CD4-positive, alpha-beta T cell treated with Interleukin-2 at 100 ng/mL for 4 hours (primary cell): ENCODE measurements at regions not wholly inside any gene's neighbourhood (a gene's known extent, or its start where the extent isn't known, plus 50 kb on each side); places are given as distances from the start of the nearest gene placed in this dataset.

Experiments
- DNase-seq: peaks from one replicate; pipeline ENCODE4 v3.0.0-alpha.2; 2020; ENCODE audit warnings: low spot score

DNA sequence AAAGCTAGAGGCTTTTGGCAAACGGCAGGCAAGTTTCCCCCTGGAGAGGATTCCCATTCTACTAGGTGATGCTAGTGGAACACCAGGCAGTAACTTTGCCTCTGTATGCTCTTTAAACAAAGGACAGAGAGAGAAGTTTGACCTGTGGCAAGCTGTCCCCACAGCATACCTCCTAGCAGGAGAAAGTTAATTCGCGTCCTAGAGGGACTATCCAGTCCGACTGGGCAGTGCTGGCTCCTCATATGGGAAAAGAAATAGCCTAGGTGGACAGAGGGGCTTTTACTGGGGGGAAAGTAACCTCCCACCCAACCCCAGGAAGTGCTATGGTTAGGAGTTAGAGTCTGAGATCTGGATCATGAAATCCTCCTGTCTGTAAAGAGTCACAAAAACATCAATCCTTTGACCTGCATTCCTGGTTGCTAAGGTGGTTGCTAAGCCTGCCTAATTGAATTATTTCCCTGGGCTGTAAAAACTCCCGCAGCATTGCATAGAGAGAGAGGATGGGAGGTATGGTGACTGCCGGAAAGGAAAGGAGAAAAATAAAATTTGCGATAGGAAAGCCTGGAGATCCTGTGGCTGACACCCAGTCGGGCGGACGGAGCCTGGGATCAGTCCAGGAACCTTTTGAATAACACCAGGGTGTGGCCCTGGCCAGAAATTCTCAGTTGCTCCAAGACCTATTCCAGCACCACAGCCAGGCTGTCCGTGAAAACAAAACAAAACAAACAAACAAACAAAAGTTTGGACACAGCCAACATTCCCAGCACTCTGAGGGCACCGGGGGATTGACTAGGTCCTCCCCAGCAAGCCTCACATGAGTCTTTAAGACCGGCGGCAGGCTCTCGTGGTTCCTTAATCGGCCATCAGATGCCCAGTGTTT is 67.7 kb upstream of the ATP11B start:
- no peak for DNase-seq

DNA sequence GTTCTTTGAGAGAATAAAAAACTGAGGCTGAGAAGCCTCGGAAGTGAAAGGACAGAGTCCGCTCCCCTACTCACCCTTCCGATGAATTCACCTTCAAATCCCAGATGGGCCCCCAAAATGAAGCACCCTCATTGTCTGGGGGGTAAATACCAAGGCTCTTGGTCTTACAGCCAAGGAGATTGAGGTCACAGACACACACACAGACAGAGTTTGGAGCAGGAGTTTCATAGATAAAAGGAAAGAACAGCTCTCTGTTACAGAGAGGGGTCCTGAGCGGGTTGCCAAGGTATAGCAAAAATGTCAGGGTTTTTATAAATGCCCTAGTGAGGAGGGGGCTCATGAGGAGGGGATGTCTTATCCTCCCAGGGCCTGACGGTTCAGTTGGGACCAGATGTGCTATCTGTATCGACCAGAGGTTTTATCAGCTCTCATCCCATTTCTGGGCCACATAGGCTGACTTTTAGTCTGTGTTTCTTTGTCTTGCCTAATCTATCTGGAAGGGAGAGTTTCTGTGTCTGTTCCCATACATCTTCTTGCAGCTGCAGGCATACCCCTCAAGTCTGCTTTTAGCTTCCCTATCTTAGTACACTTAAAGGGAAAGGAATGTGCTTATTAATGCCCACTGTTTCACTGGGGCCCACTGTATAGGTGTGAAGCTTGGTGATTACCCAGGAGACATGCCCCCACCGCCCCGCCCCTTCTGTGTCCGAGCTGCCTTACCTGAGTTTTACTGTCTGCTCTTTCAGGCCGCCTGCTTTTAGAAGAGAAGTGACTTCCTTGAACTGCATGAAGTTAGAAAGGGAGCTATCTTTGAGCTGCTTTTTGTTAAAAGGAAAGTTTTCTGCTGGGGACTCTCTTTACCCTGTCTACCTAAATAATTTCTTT is 66.8 kb upstream of the ATP11B start:
- DNase-seq = no peak

DNA sequence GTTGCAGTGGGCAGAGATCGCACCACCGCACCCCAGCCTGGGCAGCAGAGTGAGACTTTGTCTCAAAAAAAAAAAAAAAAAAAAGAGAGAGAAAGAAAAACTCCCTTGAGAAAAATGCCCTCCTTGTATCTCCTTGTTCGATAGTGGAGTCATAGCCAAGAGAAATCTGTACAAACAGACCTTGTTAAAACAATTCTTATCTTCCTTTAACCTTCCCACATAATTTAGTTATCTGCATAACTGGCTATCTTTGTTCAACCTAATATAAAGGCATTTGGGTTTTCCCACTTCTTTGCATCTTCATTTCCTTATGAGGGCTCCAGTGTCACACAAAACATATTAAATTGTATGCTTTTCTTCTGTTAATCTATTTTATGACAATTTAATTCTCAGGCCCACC is 65.1 kb upstream of the ATP11B start:
- no peak for DNase-seq

DNA sequence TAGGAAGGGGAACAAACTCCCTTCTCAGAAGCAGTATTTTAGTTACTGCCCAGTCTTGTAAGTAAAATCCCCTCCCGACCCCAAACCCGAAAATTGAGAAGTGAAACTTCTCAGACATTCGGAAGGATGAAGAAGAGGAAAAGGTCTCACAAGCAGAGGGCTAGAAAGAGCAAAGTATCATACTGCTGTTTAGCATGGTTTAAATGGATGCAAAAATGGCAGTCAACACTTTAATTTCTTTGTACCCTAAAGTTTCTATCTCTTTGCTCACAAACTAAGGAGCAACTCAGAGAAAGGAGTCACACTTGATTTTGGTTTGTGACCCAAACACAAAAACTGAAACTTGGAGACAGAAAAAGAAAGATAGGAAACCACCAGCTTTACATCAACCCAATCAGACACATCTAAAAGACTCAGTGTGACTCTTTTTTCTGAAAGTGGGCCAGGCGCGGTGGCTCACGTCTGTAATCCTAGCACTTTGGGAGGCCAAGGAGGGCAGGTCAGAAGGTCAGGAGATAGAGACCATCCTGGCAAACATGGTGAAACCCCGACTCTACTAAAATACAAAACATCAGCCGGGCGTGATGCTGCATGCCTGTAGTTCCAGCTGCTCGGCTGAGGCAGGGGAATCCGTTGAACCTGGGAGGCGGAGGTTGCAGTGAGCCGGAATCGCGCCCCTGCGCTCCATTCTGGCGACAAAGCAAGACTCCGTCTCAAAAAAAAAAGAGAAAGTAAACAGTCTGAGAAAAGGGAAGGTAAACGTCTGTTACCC is 63.2 kb upstream of the ATP11B start:
- no peak for DNase-seq

DNA sequence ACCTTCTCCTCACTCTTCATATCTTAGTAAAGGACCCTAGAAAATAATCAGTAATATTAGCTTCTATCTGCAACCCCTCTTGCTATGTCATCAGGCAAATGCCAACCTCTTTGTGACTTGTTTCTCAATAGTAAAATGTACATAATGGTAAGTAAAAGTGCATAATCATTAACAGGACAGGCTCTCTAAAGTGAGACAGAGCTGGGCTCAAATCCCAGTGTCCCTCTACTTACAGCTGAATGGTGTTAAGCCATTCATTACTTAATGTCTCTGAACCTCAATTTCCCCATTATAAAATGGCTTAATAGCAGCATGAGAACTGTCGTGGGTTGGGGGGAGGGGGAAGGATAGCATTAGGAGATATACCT is 62.6 kb upstream of the ATP11B start:
- no peak for DNase-seq

DNA sequence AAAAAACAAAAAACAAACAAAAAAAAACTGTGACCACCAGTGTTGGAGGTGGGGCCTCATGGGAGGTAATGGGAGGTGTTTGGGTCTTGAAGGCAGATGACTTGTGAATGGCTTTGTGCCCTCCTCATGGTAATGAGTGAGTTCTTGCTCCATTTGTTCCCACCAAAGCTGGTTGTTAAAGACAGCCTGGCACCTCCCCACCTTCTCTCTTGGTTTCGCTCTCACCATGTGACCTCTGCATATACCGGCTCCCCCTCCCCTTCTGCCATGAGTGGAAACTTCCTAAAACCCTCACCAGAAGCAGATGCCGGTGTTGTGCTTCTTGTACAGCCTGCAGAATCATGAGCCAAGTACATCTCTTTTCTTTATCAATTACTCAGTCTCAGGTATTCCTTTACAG is 61.5 kb upstream of the ATP11B start:
- DNase-seq = no peak

DNA sequence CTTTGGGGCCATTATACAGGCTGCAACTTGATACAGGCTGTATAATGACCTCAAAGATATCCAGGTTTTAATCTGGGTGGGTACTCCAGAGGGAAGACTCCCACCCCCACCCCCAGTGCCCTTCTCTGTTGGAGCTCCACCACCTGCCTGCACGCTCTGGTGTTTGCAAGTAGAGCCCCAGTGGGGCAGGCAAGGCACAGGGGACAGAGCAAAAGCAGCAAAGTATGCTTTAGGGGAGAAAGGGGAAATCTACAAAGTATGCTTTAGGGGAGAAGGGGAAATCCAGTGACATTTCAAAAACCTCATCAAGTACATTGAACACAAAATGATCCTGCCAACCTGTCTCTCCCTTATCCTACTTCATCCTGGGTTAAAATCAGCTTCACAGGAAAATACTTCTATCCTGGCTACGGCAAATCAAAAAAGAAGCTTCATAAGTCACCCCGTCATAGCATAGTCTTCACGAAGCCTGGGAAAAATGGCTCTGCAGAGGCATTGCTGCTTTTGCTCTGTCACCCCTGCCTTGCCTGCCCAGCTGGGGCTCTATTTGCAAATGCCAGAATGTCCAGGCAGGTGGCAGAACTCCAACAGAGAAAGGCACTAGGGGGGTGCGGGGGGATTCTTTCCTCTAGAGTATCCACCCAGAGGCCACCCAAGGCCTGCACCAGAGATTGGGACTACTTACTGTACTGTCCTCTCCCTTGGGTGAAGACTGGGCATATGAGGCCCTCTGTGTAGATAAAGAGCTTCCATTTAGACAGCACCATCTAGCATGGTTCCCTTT is 60.9 kb upstream of the ATP11B start:
- no peak for DNase-seq

DNA sequence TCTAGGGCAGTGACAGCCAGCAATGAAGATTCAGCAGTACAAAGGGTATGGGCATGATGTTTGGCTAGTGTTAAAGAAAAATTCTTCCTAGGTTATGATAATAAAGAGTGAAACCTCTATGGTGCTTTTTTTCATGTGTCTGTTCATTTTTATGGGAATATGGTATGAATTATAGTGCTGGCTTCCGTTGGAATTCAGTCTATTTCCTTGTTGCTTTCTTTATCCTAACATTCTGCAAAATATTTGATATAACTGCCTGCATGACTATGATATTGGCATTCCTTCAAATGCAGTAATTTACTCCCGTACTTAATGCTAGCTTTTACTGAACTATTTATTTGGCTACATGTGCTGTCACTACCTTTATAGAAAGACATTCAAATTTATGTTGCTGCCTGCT is 57.6 kb upstream of the ATP11B start:
- no peak for DNase-seq

DNA sequence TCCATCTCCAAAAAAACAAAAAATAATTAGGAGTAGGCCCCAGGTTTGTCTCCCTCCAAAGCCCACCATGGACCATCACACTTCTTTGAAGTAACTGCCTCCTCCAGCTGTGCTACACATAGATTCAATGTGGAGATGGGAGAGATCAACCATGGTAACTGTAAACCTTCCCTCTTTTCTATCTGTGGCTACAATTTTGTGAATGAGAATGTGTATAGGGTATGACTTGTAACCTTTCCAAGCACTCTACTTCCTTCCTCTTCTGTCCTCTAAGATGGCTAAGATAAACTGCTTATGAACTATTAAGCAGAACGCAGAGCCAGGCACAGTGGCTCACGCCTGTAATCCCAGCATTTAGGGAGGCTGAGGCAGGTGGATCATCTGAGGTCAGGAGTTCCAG is 55.5 kb upstream of the ATP11B start:
- DNase-seq = no peak

DNA sequence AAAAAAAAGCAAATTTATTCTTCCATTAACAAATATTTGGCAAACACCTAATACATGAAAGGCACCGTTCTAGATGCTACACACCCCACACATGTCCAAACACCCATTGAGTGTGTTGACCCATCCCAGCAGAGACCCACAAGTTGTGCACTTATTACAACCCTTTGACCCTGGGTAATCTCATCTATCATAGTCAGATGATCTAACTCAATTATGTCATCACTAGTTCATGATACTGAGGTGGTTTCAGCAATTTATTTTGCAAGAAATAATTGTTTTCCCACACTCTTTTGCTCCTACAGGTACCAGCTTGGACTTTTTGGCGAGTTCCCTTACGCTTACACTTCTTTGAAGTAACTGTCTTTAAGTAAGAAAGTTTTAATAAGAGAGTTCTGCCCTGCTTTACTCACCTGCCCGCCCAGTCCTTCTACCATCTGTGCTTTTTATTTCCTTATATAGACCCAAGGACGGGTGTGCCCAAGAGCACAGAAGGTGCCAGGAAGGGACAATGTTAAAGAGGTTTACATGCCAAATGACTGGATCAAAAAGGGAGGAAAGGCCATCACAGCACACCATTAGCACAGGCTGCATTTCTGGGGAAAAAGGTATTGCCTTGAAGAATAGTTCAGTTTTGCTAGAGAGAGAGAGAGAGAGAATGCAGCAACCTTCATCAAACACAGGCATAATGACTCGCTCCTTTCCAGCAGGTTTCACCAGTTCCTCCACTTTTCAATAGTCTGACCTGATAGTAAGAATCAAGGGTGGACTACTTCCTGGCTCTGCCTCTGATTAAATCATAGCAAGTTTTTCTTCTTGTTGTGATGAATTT is 54.5 kb upstream of the ATP11B start:
- DNase-seq = no peak

DNA sequence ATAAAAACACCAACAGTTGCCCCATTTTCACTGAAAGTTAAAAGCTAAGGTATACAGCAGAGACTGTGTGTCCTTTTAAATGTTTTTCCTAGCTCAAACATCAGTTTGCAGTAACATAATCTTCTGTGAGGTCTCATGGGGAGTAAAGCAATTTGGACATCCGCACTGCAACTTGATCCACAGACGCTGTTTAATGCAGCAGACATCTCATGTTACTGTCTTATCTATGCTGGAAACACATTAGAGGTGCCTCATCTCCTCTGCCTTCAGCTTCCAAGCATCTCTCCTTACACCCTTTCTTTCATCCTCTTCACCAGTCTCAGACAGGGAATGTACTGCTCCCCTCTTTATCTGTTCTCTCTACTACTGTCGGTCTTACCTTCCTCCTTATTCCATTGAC is 53.7 kb upstream of the ATP11B start:
- DNase-seq = no peak

DNA sequence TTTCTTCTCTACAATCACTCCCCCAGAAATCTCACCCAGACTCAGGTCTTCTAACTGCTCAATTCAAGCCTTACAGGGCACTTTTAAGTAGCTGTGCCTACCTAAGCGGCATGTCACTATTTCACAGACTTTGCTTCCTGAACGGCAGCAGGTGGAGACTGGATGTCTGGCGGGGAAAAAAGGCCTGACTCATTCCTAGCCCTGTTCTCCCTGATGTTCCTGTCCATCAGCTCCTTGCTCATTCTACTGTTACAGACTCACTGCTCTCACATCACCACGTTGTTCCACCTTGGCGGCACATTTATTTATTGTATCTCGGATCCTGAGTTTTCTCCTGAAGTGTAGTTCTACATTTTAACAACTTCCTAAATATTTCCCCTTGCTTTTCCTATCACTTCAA is 52.6 kb upstream of the ATP11B start:
- no peak for DNase-seq

DNA sequence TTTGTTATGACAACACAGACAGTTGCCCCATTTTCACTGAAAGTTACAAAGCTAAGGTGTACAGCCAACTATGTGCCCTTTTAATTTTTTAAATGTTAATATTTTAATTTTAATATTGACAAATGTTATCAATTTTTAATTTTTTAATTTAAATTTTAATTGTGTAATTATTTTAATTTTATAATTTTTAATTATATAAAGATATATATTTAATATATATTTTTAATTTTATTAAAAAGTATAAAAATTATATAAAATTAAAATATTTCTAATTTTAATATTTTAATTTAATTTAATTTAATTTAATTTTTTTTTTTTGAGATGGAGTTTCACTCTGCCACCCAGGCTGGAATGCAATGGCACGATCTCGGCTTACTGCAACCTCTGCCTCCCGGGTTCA is 52.1 kb upstream of the ATP11B start:
- DNase-seq = no peak
